ENCODE measurements at regions not wholly inside any gene's neighbourhood (a gene's known extent, or its start where the extent isn't known, plus 50 kb on each side); places are given as distances from the start of the nearest gene placed in this dataset.

GRCh38 chr15:47209591-47209990 is 507.7 kb upstream of the SEMA6D start:
- H3K9me3 ChIP-seq (ENCODE audit: control insufficient read depth in 1 of 2, insufficient read depth in 1 of 2, low read depth in 1 of 2, low read length in 2 of 2), result peaks cover 13 to 27% of the 10 kb centered on the region in 2 experiments; a peak in 2 of 4 replicates
- DNase-seq (ENCODE audit: low read depth, low spot score) (no peak), ATAC-seq (no peak)
- ChIA-PET CTCF (no interaction called here), POLR2A (no interaction called here), RAD21 (ENCODE audit: low non-redundant PET in 1 of 2, low total read pairs in 2 of 2, uncharacterized antibody in 2 of 2, unreplicated experiment in 2 of 2) (no interaction called here)
- H4K20me1 ChIP-seq (ENCODE audit: insufficient read depth), result no peaks in the 10 kb centered on the region
- no peak for TF ChIP-seq EGR1 (IDR thresholded peaks at IDR 0.05; ENCODE audit: low read depth)
- no peak for TF ChIP-seq ELF1 (IDR thresholded peaks at IDR 0.05; ENCODE audit: borderline replicate concordance, low read depth)
- TF ChIP-seq, protein P1, sequence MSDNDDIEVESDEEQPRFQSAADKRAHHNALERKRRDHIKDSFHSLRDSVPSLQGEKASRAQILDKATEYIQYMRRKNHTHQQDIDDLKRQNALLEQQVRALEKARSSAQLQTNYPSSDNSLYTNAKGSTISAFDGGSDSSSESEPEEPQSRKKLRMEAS (IDR thresholded peaks at IDR 0.05), result no peak
- TF ChIP-seq SP1 (IDR thresholded peaks at IDR 0.05; ENCODE audit: low read depth), result no peak
- no peaks in the 10 kb centered on the region for H3K79me2 ChIP-seq (ENCODE audit: insufficient read depth, low read length)
- no peaks in the 10 kb centered on the region for H3K9me2 ChIP-seq (ENCODE audit: insufficient read depth)
- no peak overlapping the region for H3K4me3 ChIP-seq (replicated peaks in 1 of 2; ENCODE audit: low read depth in 1 of 2, low read length in 2 of 2)
- no peaks in the 10 kb centered on the region for H3K27me3 ChIP-seq (ENCODE audit: insufficient read depth, low read length)
- H3K4me2 ChIP-seq (ENCODE audit: low read length), result no peak overlapping the region
- intact Hi-C loops (cut with micrococcal nuclease), result no loop called here
- H2AFZ ChIP-seq (ENCODE audit: low read depth, low read length, poor library complexity, severe bottlenecking), result no peak overlapping the region
- no peak overlapping the region for H3K27ac ChIP-seq (ENCODE audit: low read depth, low read length)
- H3K4me1 ChIP-seq (ENCODE audit: control insufficient read depth in 1 of 2, insufficient read depth in 2 of 2, low read length in 2 of 2), result no peaks in the 10 kb centered on the region
- no peak overlapping the region for H3K9ac ChIP-seq (ENCODE audit: low read length)
- H3K36me3 ChIP-seq (ENCODE audit: control insufficient read depth in 1 of 2, insufficient read depth in 2 of 2, low read length in 2 of 2), result no peaks in the 10 kb centered on the region
- no TSS peak for BruUV-seq (replicated peaks)

- H3K36me3 ChIP-seq (ENCODE audit: control insufficient read depth in 1 of 2, insufficient read depth in 2 of 2, low read length in 2 of 2), result no peaks in the 10 kb centered on the region
- no peak overlapping the region for H3K9ac ChIP-seq (ENCODE audit: low read length)
- DNase-seq (ENCODE audit: low read depth, low spot score) (no peak), ATAC-seq (no peak)
- H3K4me1 ChIP-seq (ENCODE audit: control insufficient read depth in 1 of 2, insufficient read depth in 2 of 2, low read length in 2 of 2), result no peaks in the 10 kb centered on the region
- no peaks in the 10 kb centered on the region for H4K20me1 ChIP-seq (ENCODE audit: insufficient read depth)
- ChIA-PET CTCF (no interaction called here), POLR2A (no interaction called here), RAD21 (ENCODE audit: low non-redundant PET in 1 of 2, low total read pairs in 2 of 2, uncharacterized antibody in 2 of 2, unreplicated experiment in 2 of 2) (no interaction called here)
- H3K27ac ChIP-seq (ENCODE audit: low read depth, low read length), result no peak overlapping the region
- H3K4me3 ChIP-seq (replicated peaks in 1 of 2; ENCODE audit: low read depth in 1 of 2, low read length in 2 of 2), result no peak overlapping the region
- H3K9me3 ChIP-seq (ENCODE audit: control insufficient read depth in 1 of 2, insufficient read depth in 1 of 2, low read depth in 1 of 2, low read length in 2 of 2), result peaks cover 13 to 28% of the 10 kb centered on the region in 2 experiments; a peak in 2 of 4 replicates
- no peaks in the 10 kb centered on the region for H3K9me2 ChIP-seq (ENCODE audit: insufficient read depth)
- no peak overlapping the region for H3K4me2 ChIP-seq (ENCODE audit: low read length)
- no peaks in the 10 kb centered on the region for H3K27me3 ChIP-seq (ENCODE audit: insufficient read depth, low read length)
- H2AFZ ChIP-seq (ENCODE audit: low read depth, low read length, poor library complexity, severe bottlenecking), result no peak overlapping the region
- no peak for TF ChIP-seq ZFX (IDR thresholded peaks at IDR 0.05)
- TF ChIP-seq REST (IDR thresholded peaks at IDR 0.05; ENCODE audit: low read depth), result no peak
- no peak for TF ChIP-seq POLR2A (IDR thresholded peaks at IDR 0.05; ENCODE audit: borderline replicate concordance, extremely low read depth, insufficient read depth, insufficient read length)
- no peak for TF ChIP-seq TCF7L2 (IDR thresholded peaks at IDR 0.05; ENCODE audit: borderline replicate concordance, extremely low read depth, insufficient read depth, insufficient read length)
- TF ChIP-seq SP1 (IDR thresholded peaks at IDR 0.05; ENCODE audit: low read depth), result no peak
- TF ChIP-seq, protein P2, sequence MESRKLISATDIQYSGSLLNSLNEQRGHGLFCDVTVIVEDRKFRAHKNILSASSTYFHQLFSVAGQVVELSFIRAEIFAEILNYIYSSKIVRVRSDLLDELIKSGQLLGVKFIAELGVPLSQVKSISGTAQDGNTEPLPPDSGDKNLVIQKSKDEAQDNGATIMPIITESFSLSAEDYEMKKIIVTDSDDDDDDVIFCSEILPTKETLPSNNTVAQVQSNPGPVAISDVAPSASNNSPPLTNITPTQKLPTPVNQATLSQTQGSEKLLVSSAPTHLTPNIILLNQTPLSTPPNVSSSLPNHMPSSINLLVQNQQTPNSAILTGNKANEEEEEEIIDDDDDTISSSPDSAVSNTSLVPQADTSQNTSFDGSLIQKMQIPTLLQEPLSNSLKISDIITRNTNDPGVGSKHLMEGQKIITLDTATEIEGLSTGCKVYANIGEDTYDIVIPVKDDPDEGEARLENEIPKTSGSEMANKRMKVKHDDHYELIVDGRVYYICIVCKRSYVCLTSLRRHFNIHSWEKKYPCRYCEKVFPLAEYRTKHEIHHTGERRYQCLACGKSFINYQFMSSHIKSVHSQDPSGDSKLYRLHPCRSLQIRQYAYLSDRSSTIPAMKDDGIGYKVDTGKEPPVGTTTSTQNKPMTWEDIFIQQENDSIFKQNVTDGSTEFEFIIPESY (IDR thresholded peaks at IDR 0.05; ENCODE audit: extremely low read depth, insufficient replicate concordance, low read length), result no peak
- TF ChIP-seq SIN3A (IDR thresholded peaks at IDR 0.05; ENCODE audit: low read depth), result no peak
- TF ChIP-seq RAD21 (IDR thresholded peaks at IDR 0.05; ENCODE audit: low read depth), result no peak
- no TSS peak for BruUV-seq (replicated peaks)
- no peaks in the 10 kb centered on the region for H3K79me2 ChIP-seq (ENCODE audit: insufficient read depth, low read length)
- intact Hi-C loops (cut with micrococcal nuclease), result no loop called here
Measured at GRCh38 chr15:47212222-47213010, 504.9 kb upstream of the SEMA6D start.

Data from HCT116 (cell line).